Mucosa of descending colon (tissue), 3 donors: ENCODE measurements at regions not wholly inside any gene's neighbourhood (a gene's known extent, or its start where the extent isn't known, plus 50 kb on each side); places are given as distances from the start of the nearest gene placed in this dataset.

Experiments used
- ATAC-seq: fragments of 200-7000 bp; cut with Tn5 transposase; one replicate; pipeline ENCODE4 v1.9.1; 2020; ENCODE audit warnings: mild to moderate bottlenecking, moderate library complexity
- DNase-seq, 3 donors: peaks; one replicate each; pipeline ENCODE4 v3.0.0-alpha.2; 2020
- H3K36me3 ChIP-seq: fragments of 200-600 bp; one replicate; pipeline ENCODE4 v1.8.0; 2021; ENCODE audit warnings: low read depth, mild to moderate bottlenecking
- H3K4me1 ChIP-seq: fragments of 200-600 bp; one replicate; pipeline ENCODE4 v1.8.0; 2021; ENCODE audit warnings: low read depth, mild to moderate bottlenecking
- H3K4me3 ChIP-seq: fragments of 200-600 bp; one replicate; pipeline ENCODE4 v1.8.0; 2021; ENCODE audit warnings: mild to moderate bottlenecking
- H3K9me3 ChIP-seq: fragments of 200-600 bp; one replicate; pipeline ENCODE4 v1.8.0; 2021; ENCODE audit warnings: mild to moderate bottlenecking
- CTCF ChIP-seq: fragments of 200-600 bp; IDR thresholded peaks from one replicate; pipeline ENCODE4 v1.8.0; 2022; ENCODE audit warnings: antibody characterized with exemption, mild to moderate bottlenecking
- intact Hi-C, 2 donors: fragments of 100-400 bp; cut with DNase I in 1 of 2; cut with micrococcal nuclease in 1 of 2; formaldehyde crosslinking; loops; one replicate each; pipeline versions ENCODE4 v1.11.0 to v1.11.1; 2022; cut with DNase I, micrococcal nuclease
- donor health status: DM: no; HTN: no; CAD: no; lungs with moderate emphysema.
- donor health status: DM: no; HTN: no; CAD: no.
- donor health status: DM: no; HTN: yes; CAD: no.

DNA sequence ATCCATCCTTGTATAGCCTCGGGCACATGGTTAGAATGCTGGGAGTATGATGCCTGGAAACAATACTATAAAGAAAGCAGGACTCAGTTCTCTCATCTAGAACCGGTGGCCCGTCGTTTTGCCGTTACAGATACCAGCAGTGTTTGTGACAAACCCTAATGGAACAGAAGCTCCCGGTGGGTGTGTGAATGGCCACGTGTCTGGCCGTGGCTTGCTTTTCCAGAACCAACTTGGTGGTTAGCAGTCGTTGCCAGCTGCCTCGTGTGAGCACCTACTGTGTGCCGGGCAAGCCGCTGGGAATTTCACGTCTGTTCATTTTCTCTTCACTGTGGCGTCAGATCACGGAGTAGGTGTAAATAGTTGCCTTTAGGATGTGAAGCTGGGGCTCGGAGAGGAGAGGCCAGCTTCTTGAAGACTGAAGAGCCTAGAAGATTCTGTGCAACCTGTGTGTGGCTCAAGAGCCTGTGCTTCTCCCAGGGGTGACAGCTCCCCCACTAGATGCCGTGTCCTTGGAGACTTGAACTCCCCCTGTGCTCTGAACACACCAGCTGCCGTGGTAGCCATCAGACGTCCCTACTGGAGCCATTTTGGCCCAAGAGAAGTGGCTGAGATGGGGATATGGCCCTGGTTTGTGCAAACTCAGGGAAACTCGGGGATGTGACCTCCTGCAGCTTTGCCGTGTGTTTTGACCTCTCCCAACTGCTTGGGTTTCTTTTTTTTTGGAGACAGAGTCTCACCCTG is 57.5 kb upstream of the PPARA start:
- no peak overlapping the region for H3K4me3 ChIP-seq
- ATAC-seq (no peak), DNase-seq (peak in 1 of 3 donors; percentile 42)
- H3K9me3 ChIP-seq: no peaks in the 10 kb centered on the region
- intact Hi-C loops: no loop called here
- peaks cover 14% of the 10 kb centered on the region for H3K4me1 ChIP-seq
- H3K36me3 ChIP-seq: no peaks in the 10 kb centered on the region
- no peak for TF ChIP-seq CTCF

- Histone ChIP-seq H3K36me3 (no peaks in the 10 kb centered on the region), H3K4me1 (peaks cover 9% of the 10 kb centered on the region), H3K4me3 (no peak overlapping the region), H3K9me3 (no peaks in the 10 kb centered on the region)
- intact Hi-C loops: no loop called here
- DNase-seq: no peak
- no peak for TF ChIP-seq CTCF
- no peak for ATAC-seq
Measured at GRCh38 chr22:46093796-46094195, 56.5 kb upstream of the PPARA start.

GRCh38 chr22:46094676-46095075 is 55.6 kb upstream of the PPARA start:
- intact Hi-C loops: no loop called here
- Histone ChIP-seq H3K9me3 (no peaks in the 10 kb centered on the region), H3K36me3 (no peaks in the 10 kb centered on the region), H3K4me1 (peaks cover 6% of the 10 kb centered on the region), H3K4me3 (no peak overlapping the region)
- no peak for TF ChIP-seq CTCF
- ATAC-seq: no peak
- DNase-seq: no peak

DNA sequence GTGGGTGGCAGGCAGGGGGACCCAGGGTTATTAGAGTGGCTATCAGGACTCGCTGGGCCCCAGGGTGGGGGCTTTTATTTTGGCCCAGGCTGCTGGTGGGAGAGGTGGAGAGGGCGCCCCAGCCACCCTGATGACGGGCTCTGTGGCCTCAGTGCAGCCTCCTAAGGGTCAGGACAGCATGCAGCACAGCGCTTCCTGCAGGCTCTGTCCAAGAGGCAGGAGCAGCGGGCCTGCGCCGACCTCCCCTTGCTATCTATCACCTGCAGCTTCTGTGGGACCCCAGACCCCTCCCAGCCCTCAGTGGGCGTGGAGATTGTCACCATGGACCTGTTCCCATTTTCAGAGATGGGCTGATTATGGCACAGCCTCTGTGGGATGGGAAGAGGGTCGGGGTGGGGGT is 54.3 kb upstream of the PPARA start:
- ATAC-seq (no peak), DNase-seq (no peak)
- Histone ChIP-seq H3K36me3 (no peaks in the 10 kb centered on the region), H3K4me3 (no peak overlapping the region), H3K9me3 (no peaks in the 10 kb centered on the region), H3K4me1 (peaks cover 6% of the 10 kb centered on the region)
- TF ChIP-seq CTCF: no peak
- intact Hi-C loops: no loop called here

- no peak overlapping the region for H3K4me3 ChIP-seq
- no peaks in the 10 kb centered on the region for H3K9me3 ChIP-seq
- DNase-seq: no peak
- TF ChIP-seq CTCF: no peak
- no peak for ATAC-seq
- intact Hi-C loops: no loop called here
- peaks cover 6% of the 10 kb centered on the region for H3K4me1 ChIP-seq
- no peaks in the 10 kb centered on the region for H3K36me3 ChIP-seq
Measured at GRCh38 chr22:46096706-46097230, 53.6 kb upstream of the PPARA start.
